MM.1S (cell line): ENCODE measurements at regions not wholly inside any gene's neighbourhood (a gene's known extent, or its start where the extent isn't known, plus 50 kb on each side); places are given as distances from the start of the nearest gene placed in this dataset.

Source experiments
- DNase-seq: peaks from one replicate; pipeline ENCODE4 v3.0.0-alpha.2; 2015
- H2AFZ ChIP-seq: fragments of 300-600 bp; sonication (generic); 2 replicates; pipeline ENCODE4 v1.6.0; 2016; ENCODE audit warnings: antibody characterized with exemption, low read length
- H3F3A ChIP-seq: fragments of 300-600 bp; sonication (generic); 2 replicates; pipeline ENCODE4 v1.6.1; 2016; ENCODE audit warnings: mild to moderate bottlenecking, antibody characterized with exemption, low read length, moderate library complexity, mixed read lengths; ENCODE audit not compliant: insufficient read depth
- H3K27ac ChIP-seq: fragments of 300-600 bp; sonication (generic); 2 replicates; pipeline ENCODE4 v1.5.1; 2016; ENCODE audit warnings: mild to moderate bottlenecking, low read length
- H3K27me3 ChIP-seq: fragments of 300-600 bp; sonication (generic); replicated peaks from 2 replicates; pipeline ENCODE4 v1.6.0; 2016; ENCODE audit warnings: low read length; ENCODE audit not compliant: insufficient read depth
- H3K36me3 ChIP-seq: fragments of 300-600 bp; sonication (generic); replicated peaks from 2 replicates; pipeline ENCODE4 v1.6.1; 2016; ENCODE audit warnings: mild to moderate bottlenecking, low read length, mixed read lengths; ENCODE audit not compliant: insufficient read depth
- H3K4me1 ChIP-seq: fragments of 300-600 bp; sonication (generic); 2 replicates; pipeline ENCODE4 v1.6.1; 2016; ENCODE audit warnings: low read length, mixed read lengths
- H3K4me2 ChIP-seq: fragments of 300-600 bp; sonication (generic); 2 replicates; pipeline ENCODE4 v1.6.0; 2016; ENCODE audit warnings: low read depth, low read length
- H3K4me3 ChIP-seq: fragments of 300-600 bp; sonication (generic); 2 replicates; pipeline ENCODE4 v1.5.1; 2016; ENCODE audit warnings: low read length, mixed read lengths
- H3K79me2 ChIP-seq: fragments of 300-600 bp; sonication (generic); 2 replicates; pipeline ENCODE4 v1.6.1; 2016; ENCODE audit warnings: mixed run types, low read length, mixed read lengths
- H3K9ac ChIP-seq: fragments of 300-600 bp; sonication (generic); 2 replicates; pipeline ENCODE4 v1.6.1; 2016; ENCODE audit warnings: low read length, mixed read lengths
- H3K9me2 ChIP-seq: fragments of 300-600 bp; sonication (generic); replicated peaks from 2 replicates; pipeline ENCODE4 v1.6.1; 2016; ENCODE audit warnings: mild to moderate bottlenecking, low read length, mixed read lengths; ENCODE audit not compliant: insufficient read depth
- H3K9me3 ChIP-seq: fragments of 300-600 bp; sonication (generic); replicated peaks from 2 replicates; pipeline ENCODE4 v1.6.1; 2016; ENCODE audit warnings: mild to moderate bottlenecking, low read length, mixed read lengths; ENCODE audit not compliant: insufficient read depth
- H4K20me1 ChIP-seq: fragments of 300-600 bp; sonication (generic); 2 replicates; pipeline ENCODE4 v1.6.1; 2016; ENCODE audit warnings: mild to moderate bottlenecking, low read length, moderate library complexity, mixed read lengths; ENCODE audit not compliant: insufficient read depth
- EZH2 ChIP-seq: fragments of 300-600 bp; sonication (generic); optimal IDR thresholded peaks from 2 replicates; pipeline ENCODE3; 2017; ENCODE audit warnings: low read depth, mild to moderate bottlenecking, antibody characterized with exemption, low read length, mixed read lengths
- EZH2phosphoT487 ChIP-seq: fragments of 300-600 bp; sonication (generic); IDR thresholded peaks from 2 replicates; pipeline ENCODE4 v1.6.1; 2018; ENCODE audit warnings: antibody characterized with exemption, low read length
- TF ChIP-seq, protein P1 (sequence below): fragments of 300-600 bp; sonication (generic); IDR thresholded peaks from 2 replicates; pipeline ENCODE4 v1.5.1; 2016; ENCODE audit warnings: antibody characterized with exemption, low read length, mixed read lengths

DNA sequence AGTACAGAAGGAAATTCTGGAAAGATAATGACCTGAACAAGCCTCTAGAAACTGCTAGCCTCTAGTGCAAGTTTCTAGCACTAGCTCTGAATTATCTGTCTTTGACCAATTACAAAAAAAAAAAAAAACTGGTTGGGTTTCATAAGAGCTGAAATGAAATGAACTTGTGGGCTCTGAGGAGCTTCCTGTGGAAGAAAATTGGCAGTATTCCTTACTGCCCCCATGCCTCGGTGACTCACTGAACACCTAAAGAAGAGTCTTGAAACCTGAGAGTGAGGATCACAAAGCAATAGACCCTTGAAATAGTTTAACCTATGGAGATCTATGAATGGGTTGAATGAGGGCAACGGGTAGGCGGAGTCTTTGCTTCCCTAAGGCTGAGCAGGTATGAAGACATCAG, 263.6 kb upstream of the RASA1 start:
- Histone ChIP-seq H3K4me3 (no peak overlapping the region), H3K9ac (no peak overlapping the region), H3K27ac (no peak overlapping the region), H3K4me2 (no peak overlapping the region), H3K79me2 (no peaks in the 10 kb centered on the region), H2AFZ (no peak overlapping the region), H3K27me3 (no peaks in the 10 kb centered on the region), H3K4me1 (peaks cover 5% of the 10 kb centered on the region), H3K9me2 (no peaks in the 10 kb centered on the region), H3K9me3 (no peaks in the 10 kb centered on the region), H4K20me1 (no peaks in the 10 kb centered on the region), H3F3A (no peaks in the 10 kb centered on the region), H3K36me3 (no peaks in the 10 kb centered on the region)
- DNase-seq, result no peak
- TF ChIP-seq, protein P1, sequence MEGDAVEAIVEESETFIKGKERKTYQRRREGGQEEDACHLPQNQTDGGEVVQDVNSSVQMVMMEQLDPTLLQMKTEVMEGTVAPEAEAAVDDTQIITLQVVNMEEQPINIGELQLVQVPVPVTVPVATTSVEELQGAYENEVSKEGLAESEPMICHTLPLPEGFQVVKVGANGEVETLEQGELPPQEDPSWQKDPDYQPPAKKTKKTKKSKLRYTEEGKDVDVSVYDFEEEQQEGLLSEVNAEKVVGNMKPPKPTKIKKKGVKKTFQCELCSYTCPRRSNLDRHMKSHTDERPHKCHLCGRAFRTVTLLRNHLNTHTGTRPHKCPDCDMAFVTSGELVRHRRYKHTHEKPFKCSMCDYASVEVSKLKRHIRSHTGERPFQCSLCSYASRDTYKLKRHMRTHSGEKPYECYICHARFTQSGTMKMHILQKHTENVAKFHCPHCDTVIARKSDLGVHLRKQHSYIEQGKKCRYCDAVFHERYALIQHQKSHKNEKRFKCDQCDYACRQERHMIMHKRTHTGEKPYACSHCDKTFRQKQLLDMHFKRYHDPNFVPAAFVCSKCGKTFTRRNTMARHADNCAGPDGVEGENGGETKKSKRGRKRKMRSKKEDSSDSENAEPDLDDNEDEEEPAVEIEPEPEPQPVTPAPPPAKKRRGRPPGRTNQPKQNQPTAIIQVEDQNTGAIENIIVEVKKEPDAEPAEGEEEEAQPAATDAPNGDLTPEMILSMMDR, result no peak
- no peak for TF ChIP-seq EZH2phosphoT487
- TF ChIP-seq EZH2, result no peak

DNA sequence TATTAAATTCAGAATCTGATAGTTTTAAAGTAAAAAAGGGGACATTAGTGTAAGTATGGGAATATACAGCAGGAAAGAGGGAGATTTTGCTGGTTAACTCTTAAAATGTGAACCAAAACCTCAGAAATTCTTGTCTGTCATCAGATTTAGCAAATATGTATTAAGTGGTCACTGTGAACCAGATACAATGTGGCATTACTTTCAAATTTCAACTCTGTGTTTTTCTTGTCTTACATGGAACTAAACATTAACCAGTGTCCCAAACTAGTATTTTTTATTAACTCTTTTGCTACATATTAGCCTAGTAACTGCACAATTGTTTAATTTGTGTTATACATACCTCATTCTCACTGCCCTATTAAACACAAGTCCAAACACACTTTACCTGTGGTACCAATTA, 259.9 kb upstream of the RASA1 start:
- H3K4me2 ChIP-seq, result no peak overlapping the region

DNA sequence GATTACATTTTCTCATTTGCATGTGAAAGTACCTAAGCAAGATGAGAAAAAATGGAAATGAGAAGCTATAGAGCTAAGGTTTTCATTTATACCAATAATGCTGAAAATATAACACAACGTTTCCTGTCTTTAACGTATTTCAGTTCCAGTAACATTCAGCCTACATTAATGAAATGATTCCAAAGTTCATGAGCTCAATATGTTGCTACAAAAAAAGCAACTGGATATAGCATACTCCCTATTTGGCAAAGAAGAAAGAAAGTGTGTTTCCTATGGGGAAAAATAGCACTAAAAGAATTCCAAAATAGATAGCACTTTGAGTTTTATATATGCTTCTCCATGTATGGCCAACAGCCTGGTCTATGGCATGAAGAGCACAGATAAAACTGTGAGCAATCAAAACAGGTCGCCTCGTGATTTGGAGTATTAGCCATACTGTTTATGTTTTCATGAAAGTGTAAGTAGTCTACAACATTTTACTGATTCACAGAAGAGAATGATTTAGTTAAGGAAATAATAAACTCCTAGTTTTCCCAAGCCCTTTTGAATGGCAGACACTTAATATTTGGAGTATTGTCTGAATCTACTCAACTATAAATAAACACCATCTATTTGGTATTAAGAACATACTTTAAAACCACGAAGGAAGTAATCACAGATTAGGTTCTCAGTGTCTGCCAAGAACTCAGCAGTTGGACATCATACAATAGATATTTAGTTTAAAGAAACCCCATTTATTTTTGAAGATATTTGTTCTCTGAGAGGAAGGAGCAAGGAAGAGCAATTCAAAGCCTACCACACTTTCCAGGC, 258.7 kb upstream of the RASA1 start:
- Histone ChIP-seq H3K27ac (no peak overlapping the region), H3K4me3 (no peak overlapping the region), H3K4me2 (no peak overlapping the region), H3K4me1 (peaks cover 10% of the 10 kb centered on the region), H3K36me3 (no peaks in the 10 kb centered on the region), H3F3A (no peaks in the 10 kb centered on the region), H3K9ac (no peak overlapping the region), H3K9me3 (no peaks in the 10 kb centered on the region), H3K79me2 (no peaks in the 10 kb centered on the region), H3K27me3 (no peaks in the 10 kb centered on the region), H4K20me1 (no peaks in the 10 kb centered on the region), H3K9me2 (no peaks in the 10 kb centered on the region), H2AFZ (no peak overlapping the region)
- no peak for DNase-seq
- TF ChIP-seq EZH2 (no peak), EZH2phosphoT487 (no peak)
- TF ChIP-seq, protein P1, result no peak

More for the DNA sequence above, 259.9 kb upstream of the RASA1 start:
- H3F3A ChIP-seq, result no peaks in the 10 kb centered on the region
- H3K79me2 ChIP-seq, result no peaks in the 10 kb centered on the region
- TF ChIP-seq, protein P1, result no peak
- no peak for TF ChIP-seq EZH2
- no peak for TF ChIP-seq EZH2phosphoT487
- no peak overlapping the region for H3K27ac ChIP-seq
- H2AFZ ChIP-seq, result no peak overlapping the region
- H3K9me2 ChIP-seq, result no peaks in the 10 kb centered on the region
- no peak overlapping the region for H3K4me3 ChIP-seq
- H3K36me3 ChIP-seq, result no peaks in the 10 kb centered on the region
- peaks cover 10% of the 10 kb centered on the region for H3K4me1 ChIP-seq
- H3K9me3 ChIP-seq, result no peaks in the 10 kb centered on the region
- no peak for DNase-seq
- no peaks in the 10 kb centered on the region for H3K27me3 ChIP-seq
- no peaks in the 10 kb centered on the region for H4K20me1 ChIP-seq
- H3K9ac ChIP-seq, result no peak overlapping the region
